Body of pancreas (tissue), 4 donors: ENCODE measurements at regions not wholly inside any gene's neighbourhood (a gene's known extent, or its start where the extent isn't known, plus 50 kb on each side); places are given as distances from the start of the nearest gene placed in this dataset.

ENCODE experiments used
- CTCF ChIP-seq, 7 experiments: fragments of 450-650 bp in 4 of 7; fragments of 200-600 bp in 3 of 7; sonication (generic) in 3 of 7; IDR thresholded peaks; one replicate each; pipeline ENCODE4 v1.5.1; 2016 to 2019; ENCODE audit warnings: antibody characterized with exemption in 7 of 7
- POLR2A ChIP-seq, 3 donors: fragments of 450-650 bp; IDR thresholded peaks; one replicate each; pipeline ENCODE4 v1.6.1; 2016; ENCODE audit warnings: antibody characterized with exemption in 3 of 3, mild to moderate bottlenecking in 2 of 3

GRCh38 chr13:34417896-34418295 lies 524.2 kb upstream of the NBEA start:
- no peak for TF ChIP-seq CTCF (IDR thresholded peaks at IDR 0.05)
- no peak for TF ChIP-seq POLR2A (IDR thresholded peaks at IDR 0.05)
